OCI-LY7 (cell line): ENCODE measurements at regions not wholly inside any gene's neighbourhood (a gene's known extent, or its start where the extent isn't known, plus 50 kb on each side); places are given as distances from the start of the nearest gene placed in this dataset.

Experiments
- CTCF ChIP-seq: fragments of 200-600 bp; sonication (generic); conservative IDR thresholded peaks from 2 replicates; pipeline ENCODE4 v1.5.1; 2014; ENCODE audit warnings: mild to moderate bottlenecking, antibody characterized with exemption, low read length, moderate library complexity, mixed read lengths
- EZH2phosphoT487 ChIP-seq: fragments of 200-600 bp; sonication (generic); IDR thresholded peaks from 2 replicates; pipeline ENCODE4 v1.6.1; 2018; ENCODE audit warnings: low read depth, borderline replicate concordance, mild to moderate bottlenecking, mixed run types, antibody characterized with exemption, low read length, moderate library complexity, mixed read lengths

GRCh38 chr5:145598983-145599382 lies 236.2 kb downstream of the PRELID2 start:
- no peak for TF ChIP-seq CTCF
- TF ChIP-seq EZH2phosphoT487: no peak
